ENCODE measurements at regions not wholly inside any gene's neighbourhood (a gene's known extent, or its start where the extent isn't known, plus 50 kb on each side); places are given as distances from the start of the nearest gene placed in this dataset.
"Not testable (repeated sequence)": the region's sequence is repeated elsewhere in the genome, so short reads cannot be mapped to it uniquely, and the experiment has no call there.

- no peak for DNase-seq
Observed at GRCh38 chr1:8139941-8140340, 113.8 kb upstream of the ERRFI1 start.

GRCh38 chr1:8139383-8139782 is 113.3 kb upstream of the ERRFI1 start:
- no peak for DNase-seq

GRCh38 chr1:8138673-8139072 is 112.6 kb upstream of the ERRFI1 start:
- DNase-seq, result no peak

- peak in 1 of 2 experiments; percentile 12 for DNase-seq
Observed at GRCh38 chr1:8137481-8138244, 111.6 kb upstream of the ERRFI1 start.

- DNase-seq, result no peak
Observed at GRCh38 chr1:8136766-8137165, 110.7 kb upstream of the ERRFI1 start.

- DNase-seq, result no peak
Observed at GRCh38 chr1:8135250-8135649, 109.1 kb upstream of the ERRFI1 start.

- DNase-seq, result no peak
Observed at GRCh38 chr1:8134546-8135235, 108.6 kb upstream of the ERRFI1 start.

GRCh38 chr1:8133657-8134430 is 107.7 kb upstream of the ERRFI1 start:
- DNase-seq, result no peak

- DNase-seq, result no peak
Observed at GRCh38 chr1:8133190-8133589, 107.1 kb upstream of the ERRFI1 start.

- DNase-seq, result no peak
Observed at GRCh38 chr1:8127171-8127641, 101.1 kb upstream of the ERRFI1 start.

- DNase-seq, result no peak
Observed at GRCh38 chr1:8122477-8123407, 96.6 kb upstream of the ERRFI1 start.

GRCh38 chr1:8122160-8122476 is 96.0 kb upstream of the ERRFI1 start:
- no peak for DNase-seq

- DNase-seq, result no peak
Observed at GRCh38 chr1:8121261-8122159, 95.4 kb upstream of the ERRFI1 start.

- DNase-seq, result no peak
Observed at GRCh38 chr1:8120693-8121260, 94.7 kb upstream of the ERRFI1 start.

- DNase-seq, result not testable (repeated sequence)
Observed at GRCh38 chr1:8118736-8119135, 92.6 kb upstream of the ERRFI1 start.

GRCh38 chr1:8118031-8118451 is 91.9 kb upstream of the ERRFI1 start:
- no peak for DNase-seq

- DNase-seq, result no peak
Observed at GRCh38 chr1:8116894-8117264, 90.8 kb upstream of the ERRFI1 start.

GRCh38 chr1:8115769-8116167 is 89.7 kb upstream of the ERRFI1 start:
- no peak for DNase-seq

- no peak for DNase-seq
Observed at GRCh38 chr1:8115031-8115768, 89.1 kb upstream of the ERRFI1 start.

Data from NCI-H526 (cell line).